Left lung (tissue), 4 donors: ENCODE measurements at regions not wholly inside any gene's neighbourhood (a gene's known extent, or its start where the extent isn't known, plus 50 kb on each side); places are given as distances from the start of the nearest gene placed in this dataset.

Experiments used
- ATAC-seq: fragments of 200-7000 bp; cut with Tn5 transposase; one replicate; pipeline ENCODE4 v1.9.1; 2020; ENCODE audit warnings: moderate library complexity
- DNase-seq, 4 donors: peaks; one replicate each; pipeline ENCODE4 v3.0.0-alpha.2; 2013 to 2020
- H3K27ac ChIP-seq, 2 donors: fragments of 200-600 bp; sonication (generic) in 1 of 2; one replicate each; pipeline versions ENCODE4 v1.5.0 to v1.8.0; 2020 to 2021
- H3K27me3 ChIP-seq, 2 donors: fragments of 200-600 bp; sonication (generic) in 1 of 2; one replicate each; pipeline versions ENCODE4 v1.5.0 to v1.8.0; 2020 to 2021
- H3K36me3 ChIP-seq, 2 donors: fragments of 200-600 bp; sonication (generic) in 1 of 2; one replicate each; pipeline versions ENCODE4 v1.5.0 to v1.8.0; 2020 to 2021
- H3K4me1 ChIP-seq, 2 donors: fragments of 200-600 bp; one replicate each; pipeline ENCODE4 v1.8.0; 2021
- H3K4me3 ChIP-seq, 2 donors: fragments of 200-600 bp; sonication (generic) in 1 of 2; one replicate each; pipeline versions ENCODE4 v1.5.0 to v1.8.0; 2020 to 2021; ENCODE audit warnings: mild to moderate bottlenecking in 1 of 2
- H3K9me3 ChIP-seq, 2 donors: fragments of 200-600 bp; sonication (generic) in 1 of 2; one replicate each; pipeline versions ENCODE4 v1.5.0 to v1.8.0; 2020 to 2021
- CTCF ChIP-seq, 2 donors: fragments of 200-600 bp; sonication (generic) in 1 of 2; IDR thresholded peaks; one replicate each; pipeline versions ENCODE4 v1.5.0 to v1.8.0; 2021; ENCODE audit warnings: antibody characterized with exemption in 2 of 2
- intact Hi-C, 2 donors: fragments of 100-400 bp; cut with DNase I; formaldehyde crosslinking; loops; one replicate each; pipeline versions ENCODE4 v1.11.2 to v1.14.2; 2022
- donor health status: DM: no; HTN: yes; CAD: no.
- donor health status: DM: no; HTN: no; CAD: no.

- Histone ChIP-seq H3K9me3 (no peaks in the 10 kb centered on the region), H3K4me1 (no peaks in the 10 kb centered on the region), H3K36me3 (no peaks in the 10 kb centered on the region), H3K4me3 (no peak overlapping the region), H3K27ac (no peak overlapping the region), H3K27me3 (no peaks in the 10 kb centered on the region)
- TF ChIP-seq CTCF (IDR thresholded peaks at IDR 0.05): no peak
- DNase-seq: no peak
- intact Hi-C loops: no loop called here
- ATAC-seq: no peak
Measured at GRCh38 chr3:88434001-88434400, 284.2 kb downstream of the C3orf38 start.

GRCh38 chr3:88440701-88441100, 290.9 kb downstream of the C3orf38 start:
- ATAC-seq: no peak
- Histone ChIP-seq H3K27me3 (no peaks in the 10 kb centered on the region), H3K4me1 (no peaks in the 10 kb centered on the region), H3K4me3 (no peak overlapping the region), H3K36me3 (no peaks in the 10 kb centered on the region), H3K9me3 (no peaks in the 10 kb centered on the region), H3K27ac (no peak overlapping the region)
- no peak for TF ChIP-seq CTCF (IDR thresholded peaks at IDR 0.05)
- DNase-seq: no peak
- intact Hi-C loops: no loop called here

- TF ChIP-seq CTCF (IDR thresholded peaks at IDR 0.05): no peak
- H3K4me3 ChIP-seq: no peak overlapping the region
- no peaks in the 10 kb centered on the region for H3K4me1 ChIP-seq
- DNase-seq: no peak
- H3K27me3 ChIP-seq: no peaks in the 10 kb centered on the region
- no peaks in the 10 kb centered on the region for H3K36me3 ChIP-seq
- intact Hi-C loops: no loop called here
- H3K27ac ChIP-seq: no peak overlapping the region
- no peak for ATAC-seq
- H3K9me3 ChIP-seq: no peaks in the 10 kb centered on the region
Measured at GRCh38 chr3:88443066-88443465, 293.3 kb downstream of the C3orf38 start.

- H3K9me3 ChIP-seq: no peaks in the 10 kb centered on the region
- H3K27ac ChIP-seq: no peak overlapping the region
- TF ChIP-seq CTCF (IDR thresholded peaks at IDR 0.05): no peak
- intact Hi-C loops: no loop called here
- no peaks in the 10 kb centered on the region for H3K27me3 ChIP-seq
- no peak for ATAC-seq
- H3K4me3 ChIP-seq: no peak overlapping the region
- DNase-seq: no peak
- no peaks in the 10 kb centered on the region for H3K4me1 ChIP-seq
- H3K36me3 ChIP-seq: no peaks in the 10 kb centered on the region
Measured at GRCh38 chr3:88444251-88444650, 294.5 kb downstream of the C3orf38 start.

- DNase-seq (no peak), ATAC-seq (no peak)
- peaks cover 0 to 4% of the 10 kb centered on the region in 2 donors for H3K9me3 ChIP-seq
- H3K27me3 ChIP-seq: no peaks in the 10 kb centered on the region
- H3K4me3 ChIP-seq: no peak overlapping the region
- H3K4me1 ChIP-seq: no peaks in the 10 kb centered on the region
- intact Hi-C loops: no loop called here
- no peak for TF ChIP-seq CTCF (IDR thresholded peaks at IDR 0.05)
- H3K27ac ChIP-seq: no peak overlapping the region
- no peaks in the 10 kb centered on the region for H3K36me3 ChIP-seq
Measured at GRCh38 chr3:88452228-88452627, 302.5 kb downstream of the C3orf38 start.
